ENCODE measurements at regions not wholly inside any gene's neighbourhood (a gene's known extent, or its start where the extent isn't known, plus 50 kb on each side); places are given as distances from the start of the nearest gene placed in this dataset.

GRCh38 chr15:81966631-81967030 lies 79.2 kb downstream of the MEX3B start:
- Histone ChIP-seq H3K4me3 (ENCODE audit: low read depth in 2 of 2, low read length in 1 of 2) (no peak overlapping the region), H3K79me2 (ENCODE audit: insufficient read depth) (no peaks in the 10 kb centered on the region), H2AFZ (ENCODE audit: low read depth) (no peak overlapping the region), H3K36me3 (replicated peaks in 1 of 2; ENCODE audit: control insufficient read depth in 1 of 2, insufficient read depth in 2 of 2, low read length in 1 of 2) (no peaks in the 10 kb centered on the region), H3K27me3 (ENCODE audit: insufficient read depth) (no peaks in the 10 kb centered on the region), H3K4me1 (ENCODE audit: control insufficient read depth in 1 of 2, insufficient read depth in 2 of 2, low read depth in 1 of 2, low read length in 1 of 2) (no peaks in the 10 kb centered on the region), H3K27ac (ENCODE audit: low read depth in 2 of 2, low read length in 1 of 2) (no peak overlapping the region), H3F3A (replicated peaks; ENCODE audit: insufficient read depth) (no peaks in the 10 kb centered on the region), H4K20me1 (ENCODE audit: insufficient read depth) (no peaks in the 10 kb centered on the region), H3K9me3 (no peaks in the 10 kb centered on the region), H3K9ac (no peak overlapping the region), H3K4me2 (no peak overlapping the region), H3K9me2 (no peaks in the 10 kb centered on the region)
- DNase-seq = no peak
- WGBS (ENCODE audit: low lambda C conversion rate) = 36% methylated on average over 3 of the region's 3 CpGs
- no peak for TF ChIP-seq YY1 (IDR thresholded peaks at IDR 0.05; ENCODE audit: low read depth)
- TF ChIP-seq RCOR1 (IDR thresholded peaks at IDR 0.05; ENCODE audit: low read length) = no peak
- no peak for TF ChIP-seq SIN3A (IDR thresholded peaks at IDR 0.05; ENCODE audit: borderline replicate concordance, low read depth, low read length)
- TF ChIP-seq TEAD4 (IDR thresholded peaks at IDR 0.05; ENCODE audit: borderline replicate concordance, insufficient read depth) = no peak
- no peak for TF ChIP-seq USF2 (IDR thresholded peaks at IDR 0.05; ENCODE audit: borderline replicate concordance, low read depth, low read length)
- TF ChIP-seq MEF2A (IDR thresholded peaks at IDR 0.05; ENCODE audit: borderline replicate concordance, low read depth) = no peak
- no peak for TF ChIP-seq PBX3 (IDR thresholded peaks at IDR 0.05)
- TF ChIP-seq FOSL2 (IDR thresholded peaks at IDR 0.05; ENCODE audit: borderline replicate concordance, low read depth) = no peak
- no peak for TF ChIP-seq RFX5 (IDR thresholded peaks at IDR 0.05; ENCODE audit: low read length)
- TF ChIP-seq CHD2 (IDR thresholded peaks at IDR 0.05; ENCODE audit: low read length, partially characterized antibody) = no peak
- no peak for TF ChIP-seq GABPA (IDR thresholded peaks at IDR 0.05; ENCODE audit: low read depth)
- TF ChIP-seq, protein P1, sequence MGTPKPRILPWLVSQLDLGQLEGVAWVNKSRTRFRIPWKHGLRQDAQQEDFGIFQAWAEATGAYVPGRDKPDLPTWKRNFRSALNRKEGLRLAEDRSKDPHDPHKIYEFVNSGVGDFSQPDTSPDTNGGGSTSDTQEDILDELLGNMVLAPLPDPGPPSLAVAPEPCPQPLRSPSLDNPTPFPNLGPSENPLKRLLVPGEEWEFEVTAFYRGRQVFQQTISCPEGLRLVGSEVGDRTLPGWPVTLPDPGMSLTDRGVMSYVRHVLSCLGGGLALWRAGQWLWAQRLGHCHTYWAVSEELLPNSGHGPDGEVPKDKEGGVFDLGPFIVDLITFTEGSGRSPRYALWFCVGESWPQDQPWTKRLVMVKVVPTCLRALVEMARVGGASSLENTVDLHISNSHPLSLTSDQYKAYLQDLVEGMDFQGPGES (IDR thresholded peaks at IDR 0.05; ENCODE audit: low read depth, low read length) = no peak
- TF ChIP-seq EP300 (IDR thresholded peaks at IDR 0.05; ENCODE audit: borderline replicate concordance in 1 of 2, low read depth in 1 of 2, low read length in 1 of 2) = no peak
- TF ChIP-seq MXI1 (IDR thresholded peaks at IDR 0.05; ENCODE audit: low read depth, low read length) = no peak
- no peak for TF ChIP-seq NFIC (IDR thresholded peaks at IDR 0.05; ENCODE audit: borderline replicate concordance)
- ChIA-PET POLR2A (no interaction called here), CTCF (no interaction called here)

DNA sequence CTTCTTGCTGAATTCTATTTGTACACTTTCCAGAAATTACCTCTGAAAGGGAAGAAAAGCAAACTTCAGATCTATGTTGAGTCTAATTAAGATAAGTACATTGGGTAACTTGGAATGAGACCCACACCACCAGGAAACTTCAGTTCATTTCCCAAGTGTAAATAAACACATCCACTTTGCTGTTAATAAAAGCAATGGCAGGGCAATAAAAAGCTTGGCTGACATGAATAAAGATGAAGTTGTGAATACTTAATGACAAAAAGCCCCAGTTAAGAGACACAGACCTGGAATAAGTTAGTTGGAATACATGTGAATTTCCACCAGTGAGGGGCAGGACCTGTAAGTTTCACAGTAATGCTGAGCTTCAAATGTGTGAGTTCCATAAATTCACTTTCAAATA lies 83.3 kb downstream of the MEX3B start:
- Histone ChIP-seq H3K4me2 (no peak overlapping the region), H3K79me2 (ENCODE audit: insufficient read depth) (no peaks in the 10 kb centered on the region), H2AFZ (ENCODE audit: low read depth) (no peak overlapping the region), H4K20me1 (ENCODE audit: insufficient read depth) (no peaks in the 10 kb centered on the region), H3K4me3 (ENCODE audit: low read depth in 2 of 2, low read length in 1 of 2) (no peak overlapping the region), H3K27ac (ENCODE audit: low read depth in 2 of 2, low read length in 1 of 2) (no peak overlapping the region), H3K36me3 (replicated peaks in 1 of 2; ENCODE audit: control insufficient read depth in 1 of 2, insufficient read depth in 2 of 2, low read length in 1 of 2) (no peaks in the 10 kb centered on the region), H3K9ac (no peak overlapping the region), H3K9me2 (no peaks in the 10 kb centered on the region), H3K4me1 (ENCODE audit: control insufficient read depth in 1 of 2, insufficient read depth in 2 of 2, low read depth in 1 of 2, low read length in 1 of 2) (peaks cover 0 to 2% of the 10 kb centered on the region in 2 experiments; a peak in 1 of 4 replicates), H3K9me3 (no peaks in the 10 kb centered on the region), H3F3A (replicated peaks; ENCODE audit: insufficient read depth) (no peaks in the 10 kb centered on the region), H3K27me3 (ENCODE audit: insufficient read depth) (no peaks in the 10 kb centered on the region)
- TF ChIP-seq RXRA (IDR thresholded peaks at IDR 0.05; ENCODE audit: borderline replicate concordance, low read depth) (no peak), EP300 (IDR thresholded peaks at IDR 0.05; ENCODE audit: borderline replicate concordance in 1 of 2, low read depth in 1 of 2, low read length in 1 of 2) (no peak), RCOR1 (IDR thresholded peaks at IDR 0.05; ENCODE audit: low read length) (no peak), REST (IDR thresholded peaks at IDR 0.05; ENCODE audit: low read depth, low read length) (no peak), CHD2 (IDR thresholded peaks at IDR 0.05; ENCODE audit: low read length, partially characterized antibody) (no peak), TEAD4 (IDR thresholded peaks at IDR 0.05; ENCODE audit: borderline replicate concordance, insufficient read depth) (no peak), FOXM1 (IDR thresholded peaks at IDR 0.05; ENCODE audit: low read depth) (no peak), NRF1 (IDR thresholded peaks at IDR 0.05; ENCODE audit: low read depth, low read length) (no peak), MXI1 (IDR thresholded peaks at IDR 0.05; ENCODE audit: low read depth, low read length) (no peak), PBX3 (IDR thresholded peaks at IDR 0.05) (no peak), SIN3A (IDR thresholded peaks at IDR 0.05; ENCODE audit: borderline replicate concordance, low read depth, low read length) (no peak), SMC3 (IDR thresholded peaks at IDR 0.05; ENCODE audit: low read depth, low read length) (no peak)
- ChIA-PET POLR2A (no interaction called here), CTCF (interaction anchor here (0.6 to 1.5 kb wide), 2 partner anchors 19 to 35 kb away, joined by 3 read pairs; no protein-coding TSS in a partner anchor)
- no peak for DNase-seq
